Ishikawa (cell line): ENCODE measurements at regions not wholly inside any gene's neighbourhood (a gene's known extent, or its start where the extent isn't known, plus 50 kb on each side); places are given as distances from the start of the nearest gene placed in this dataset.

Experiments used
- CEBPB ChIP-seq: IDR thresholded peaks from 2 replicates; pipeline ENCODE4 v1.6.1; 2012
- CREB1 ChIP-seq: IDR thresholded peaks from 2 replicates; pipeline ENCODE4 v1.6.1; 2012; ENCODE audit warnings: low read depth
- EGR1 ChIP-seq: IDR thresholded peaks from 2 replicates; pipeline ENCODE4 v1.6.1; 2012
- EP300 ChIP-seq: IDR thresholded peaks from 2 replicates; pipeline ENCODE4 v1.6.1; 2012; ENCODE audit warnings: borderline replicate concordance
- FOXM1 ChIP-seq: IDR thresholded peaks from 2 replicates; pipeline ENCODE4 v1.6.1; 2012; ENCODE audit warnings: low read depth, borderline replicate concordance
- NFIC ChIP-seq: IDR thresholded peaks from 2 replicates; pipeline ENCODE4 v1.6.1; 2012
- RAD21 ChIP-seq: IDR thresholded peaks from 2 replicates; pipeline ENCODE4 v1.6.1; 2012; ENCODE audit warnings: low read depth
- TAF1 ChIP-seq: IDR thresholded peaks from 2 replicates; pipeline ENCODE4 v1.6.1; 2012; ENCODE audit warnings: low read depth, mild to moderate bottlenecking
- TCF12 ChIP-seq: IDR thresholded peaks from 2 replicates; pipeline ENCODE4 v1.6.1; 2012; ENCODE audit warnings: low read depth
- TEAD4 ChIP-seq: IDR thresholded peaks from 2 replicates; pipeline ENCODE4 v1.6.1; 2012
- YY1 ChIP-seq: IDR thresholded peaks from 2 replicates; pipeline ENCODE4 v1.6.1; 2012; ENCODE audit warnings: low read depth
- ZBTB7A ChIP-seq: IDR thresholded peaks from 2 replicates; pipeline ENCODE4 v1.6.1; 2012; ENCODE audit warnings: low read depth
- TF ChIP-seq, protein P1 (sequence below): IDR thresholded peaks from 2 replicates; pipeline ENCODE4 v1.6.1; 2012
- TF ChIP-seq, protein P2 (sequence below): IDR thresholded peaks from 2 replicates; pipeline ENCODE4 v1.6.1; 2012
- TF ChIP-seq, protein P3 (sequence below): IDR thresholded peaks from 2 replicates; pipeline ENCODE4 v1.6.1; 2012; ENCODE audit warnings: low read depth, mild to moderate bottlenecking

DNA sequence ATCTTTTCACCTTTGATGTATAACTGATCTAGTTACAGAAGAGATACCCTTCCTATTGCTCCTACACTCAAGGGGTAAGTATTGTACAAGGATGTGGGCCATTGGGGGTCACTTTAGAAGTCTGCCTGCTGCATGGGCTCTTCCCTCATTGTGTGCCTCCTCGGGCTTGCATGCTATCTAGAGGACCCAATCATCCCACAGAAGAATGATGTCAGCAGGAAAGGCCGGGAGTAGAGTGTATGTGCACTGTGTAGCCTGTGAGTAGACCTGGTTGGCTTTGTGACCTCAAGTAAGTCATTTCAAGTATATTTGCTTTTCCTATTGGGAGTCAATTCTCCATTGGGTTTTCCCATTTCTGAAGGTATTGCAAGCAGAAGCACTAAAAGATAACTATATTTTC, 129.5 kb upstream of the TRIB2 start:
- TF ChIP-seq, protein P1, sequence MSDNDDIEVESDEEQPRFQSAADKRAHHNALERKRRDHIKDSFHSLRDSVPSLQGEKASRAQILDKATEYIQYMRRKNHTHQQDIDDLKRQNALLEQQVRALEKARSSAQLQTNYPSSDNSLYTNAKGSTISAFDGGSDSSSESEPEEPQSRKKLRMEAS: no peak
- TF ChIP-seq CREB1 (no peak), RAD21 (no peak), ZBTB7A (no peak), TEAD4 (no peak), TCF12 (no peak), FOXM1 (no peak)
- TF ChIP-seq, protein P2, sequence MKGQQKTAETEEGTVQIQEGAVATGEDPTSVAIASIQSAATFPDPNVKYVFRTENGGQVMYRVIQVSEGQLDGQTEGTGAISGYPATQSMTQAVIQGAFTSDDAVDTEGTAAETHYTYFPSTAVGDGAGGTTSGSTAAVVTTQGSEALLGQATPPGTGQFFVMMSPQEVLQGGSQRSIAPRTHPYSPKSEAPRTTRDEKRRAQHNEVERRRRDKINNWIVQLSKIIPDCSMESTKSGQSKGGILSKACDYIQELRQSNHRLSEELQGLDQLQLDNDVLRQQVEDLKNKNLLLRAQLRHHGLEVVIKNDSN: no peak
- TF ChIP-seq, protein P3, sequence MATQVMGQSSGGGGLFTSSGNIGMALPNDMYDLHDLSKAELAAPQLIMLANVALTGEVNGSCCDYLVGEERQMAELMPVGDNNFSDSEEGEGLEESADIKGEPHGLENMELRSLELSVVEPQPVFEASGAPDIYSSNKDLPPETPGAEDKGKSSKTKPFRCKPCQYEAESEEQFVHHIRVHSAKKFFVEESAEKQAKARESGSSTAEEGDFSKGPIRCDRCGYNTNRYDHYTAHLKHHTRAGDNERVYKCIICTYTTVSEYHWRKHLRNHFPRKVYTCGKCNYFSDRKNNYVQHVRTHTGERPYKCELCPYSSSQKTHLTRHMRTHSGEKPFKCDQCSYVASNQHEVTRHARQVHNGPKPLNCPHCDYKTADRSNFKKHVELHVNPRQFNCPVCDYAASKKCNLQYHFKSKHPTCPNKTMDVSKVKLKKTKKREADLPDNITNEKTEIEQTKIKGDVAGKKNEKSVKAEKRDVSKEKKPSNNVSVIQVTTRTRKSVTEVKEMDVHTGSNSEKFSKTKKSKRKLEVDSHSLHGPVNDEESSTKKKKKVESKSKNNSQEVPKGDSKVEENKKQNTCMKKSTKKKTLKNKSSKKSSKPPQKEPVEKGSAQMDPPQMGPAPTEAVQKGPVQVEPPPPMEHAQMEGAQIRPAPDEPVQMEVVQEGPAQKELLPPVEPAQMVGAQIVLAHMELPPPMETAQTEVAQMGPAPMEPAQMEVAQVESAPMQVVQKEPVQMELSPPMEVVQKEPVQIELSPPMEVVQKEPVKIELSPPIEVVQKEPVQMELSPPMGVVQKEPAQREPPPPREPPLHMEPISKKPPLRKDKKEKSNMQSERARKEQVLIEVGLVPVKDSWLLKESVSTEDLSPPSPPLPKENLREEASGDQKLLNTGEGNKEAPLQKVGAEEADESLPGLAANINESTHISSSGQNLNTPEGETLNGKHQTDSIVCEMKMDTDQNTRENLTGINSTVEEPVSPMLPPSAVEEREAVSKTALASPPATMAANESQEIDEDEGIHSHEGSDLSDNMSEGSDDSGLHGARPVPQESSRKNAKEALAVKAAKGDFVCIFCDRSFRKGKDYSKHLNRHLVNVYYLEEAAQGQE: no peak

DNA sequence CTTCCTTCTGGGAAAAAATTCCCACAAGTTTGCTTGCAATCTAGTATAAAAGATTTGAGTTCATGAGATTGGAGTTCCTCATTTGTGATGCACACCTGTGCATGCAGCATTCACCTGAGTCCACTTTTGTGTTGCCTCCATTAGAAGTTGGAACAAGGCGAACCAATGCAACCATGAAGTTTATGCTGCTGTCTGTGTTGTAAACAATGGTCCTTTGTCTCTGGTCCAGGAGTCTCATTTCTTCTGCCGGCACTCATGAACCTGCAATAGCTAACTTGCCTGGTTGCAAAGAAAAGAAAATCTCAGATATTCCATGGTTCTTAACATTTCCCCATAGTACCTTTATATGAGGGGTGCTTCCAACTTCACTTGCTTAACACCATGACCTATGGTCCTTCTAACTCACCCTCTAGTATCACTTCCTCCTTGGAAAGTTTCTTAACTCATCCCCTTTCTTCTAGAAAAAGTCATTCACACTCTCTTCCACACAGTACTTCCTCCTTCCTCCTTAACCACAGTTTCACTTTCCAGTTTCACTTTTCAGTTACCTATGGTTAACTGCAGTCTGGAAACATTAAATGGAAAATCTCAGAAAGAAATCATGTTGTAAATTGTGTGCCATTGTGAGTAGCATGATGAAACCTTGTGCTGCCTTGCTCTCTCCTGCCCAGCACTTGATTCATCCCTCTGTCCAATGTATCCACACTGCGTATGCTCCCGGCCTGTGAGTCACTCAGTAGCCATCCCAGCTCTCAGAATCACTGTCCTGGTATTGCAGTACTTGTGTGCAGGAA, 128.8 kb upstream of the TRIB2 start:
- TF ChIP-seq TEAD4: no peak
- no peak for TF ChIP-seq ZBTB7A
- no peak for TF ChIP-seq YY1
- no peak for TF ChIP-seq RAD21
- no peak for TF ChIP-seq EGR1

DNA sequence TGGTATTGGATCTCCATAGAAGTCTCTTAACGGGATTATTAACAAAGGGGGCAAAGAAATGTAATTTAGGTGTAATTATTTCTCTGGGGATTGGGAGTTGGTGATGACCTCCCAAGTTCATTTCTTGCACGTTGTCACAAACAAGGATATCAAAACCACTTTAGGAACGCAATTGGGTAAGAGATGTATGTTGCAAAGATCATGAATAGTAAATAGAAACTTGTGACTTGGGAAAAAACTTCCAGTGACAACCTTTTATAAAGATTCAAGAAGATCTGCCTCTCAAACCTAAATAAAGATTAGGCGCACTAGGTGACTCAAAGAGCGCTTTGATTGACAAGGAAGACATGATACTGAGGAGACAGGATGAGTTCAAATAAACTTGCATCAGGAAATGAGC, 127.8 kb upstream of the TRIB2 start:
- TF ChIP-seq, protein P2: no peak
- TF ChIP-seq YY1: no peak
- no peak for TF ChIP-seq TAF1
- no peak for TF ChIP-seq ZBTB7A
- no peak for TF ChIP-seq NFIC
- TF ChIP-seq EP300: no peak
- TF ChIP-seq RAD21: no peak
- no peak for TF ChIP-seq CEBPB
- TF ChIP-seq, protein P1: no peak
- TF ChIP-seq CREB1: no peak
- no peak for TF ChIP-seq TCF12
- TF ChIP-seq TEAD4: no peak
- no peak for TF ChIP-seq FOXM1
- TF ChIP-seq, protein P3: no peak
- no peak for TF ChIP-seq EGR1

DNA sequence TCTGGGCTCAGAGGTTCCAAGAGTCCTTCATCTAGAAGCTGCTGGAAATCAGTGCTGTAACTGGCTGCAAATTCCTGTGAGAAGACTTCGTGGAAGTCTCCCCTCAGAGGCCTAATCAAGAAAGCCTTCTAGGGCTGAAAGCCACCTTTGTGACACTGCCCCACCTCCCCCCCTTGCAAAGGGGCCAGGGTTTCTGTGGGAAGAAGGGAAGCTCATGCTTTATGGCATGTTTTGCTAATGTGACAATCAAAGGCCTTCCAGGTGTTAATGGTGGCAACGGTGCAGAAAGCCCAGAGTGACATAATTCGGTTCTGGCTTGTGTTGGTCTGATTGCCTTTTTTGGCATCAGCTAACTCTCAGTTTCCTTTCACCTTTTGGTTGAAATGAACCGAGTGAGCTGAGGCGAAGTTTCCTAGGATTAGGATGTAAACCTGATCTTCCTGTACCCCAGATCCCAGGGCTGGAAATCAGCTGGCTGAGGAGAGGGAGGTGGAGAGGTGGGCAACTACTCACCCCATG, 126.9 kb upstream of the TRIB2 start:
- TF ChIP-seq NFIC: no peak
- TF ChIP-seq ZBTB7A: no peak
- no peak for TF ChIP-seq YY1
- TF ChIP-seq TCF12: no peak
- TF ChIP-seq, protein P1: no peak
- TF ChIP-seq CREB1: no peak
- TF ChIP-seq, protein P2: no peak
- no peak for TF ChIP-seq EGR1
- TF ChIP-seq EP300: no peak
- TF ChIP-seq, protein P3: no peak
- no peak for TF ChIP-seq CEBPB
- no peak for TF ChIP-seq RAD21
- no peak for TF ChIP-seq TAF1
- TF ChIP-seq TEAD4: no peak
- no peak for TF ChIP-seq FOXM1
